Stomach (tissue), 4 donors: ENCODE measurements at regions not wholly inside any gene's neighbourhood (a gene's known extent, or its start where the extent isn't known, plus 50 kb on each side); places are given as distances from the start of the nearest gene placed in this dataset.

ENCODE experiments used
- CTCF ChIP-seq, 7 experiments: fragments of 450-650 bp in 4 of 7; fragments of 200-600 bp in 3 of 7; sonication (generic) in 3 of 7; IDR thresholded peaks; one replicate each; pipeline ENCODE4 v1.5.1; 2016 to 2019; ENCODE audit warnings: antibody characterized with exemption in 7 of 7, control low read depth in 2 of 7, mild to moderate bottlenecking in 1 of 7
- POLR2A ChIP-seq, 4 donors: fragments of 450-650 bp; IDR thresholded peaks; one replicate each; pipeline ENCODE4 v1.6.1; 2016; ENCODE audit warnings: antibody characterized with exemption in 4 of 4, control low read depth in 2 of 4, mild to moderate bottlenecking in 1 of 4, moderate library complexity in 1 of 4

- TF ChIP-seq CTCF (IDR thresholded peaks at IDR 0.05) (no peak), POLR2A (IDR thresholded peaks at IDR 0.05) (no peak)
Measured at GRCh38 chr9:130774183-130774582, 60.9 kb upstream of the ABL1 start.
